Suprapubic skin (tissue), 4 donors: ENCODE measurements at regions not wholly inside any gene's neighbourhood (a gene's known extent, or its start where the extent isn't known, plus 50 kb on each side); places are given as distances from the start of the nearest gene placed in this dataset.

Source experiments
- EP300 ChIP-seq: sonication (generic); formaldehyde crosslinking; IDR thresholded peaks from one replicate; pipeline ENCODE4 v1.6.1; 2017; ENCODE audit warnings: antibody characterized with exemption
- POLR2A ChIP-seq, 2 donors: fragments of 450-650 bp; IDR thresholded peaks; one replicate each; pipeline ENCODE4 v1.6.1; 2017; ENCODE audit warnings: antibody characterized with exemption in 2 of 2, mild to moderate bottlenecking in 2 of 2, moderate library complexity in 2 of 2
- POLR2AphosphoS5 ChIP-seq, 3 donors: sonication (generic); formaldehyde crosslinking; IDR thresholded peaks; one replicate each; pipeline ENCODE4 v1.6.1; 2017; ENCODE audit warnings: antibody characterized with exemption in 3 of 3
- TF ChIP-seq, protein P1 (sequence below), 2 donors: fragments of 200-600 bp in 1 of 2; fragments of 450-650 bp in 1 of 2; sonication (generic) in 1 of 2; IDR thresholded peaks; one replicate each; pipeline ENCODE4 v1.5.1; 2016 to 2019; ENCODE audit warnings: antibody characterized with exemption in 2 of 2, mild to moderate bottlenecking in 1 of 2, moderate library complexity in 1 of 2

DNA sequence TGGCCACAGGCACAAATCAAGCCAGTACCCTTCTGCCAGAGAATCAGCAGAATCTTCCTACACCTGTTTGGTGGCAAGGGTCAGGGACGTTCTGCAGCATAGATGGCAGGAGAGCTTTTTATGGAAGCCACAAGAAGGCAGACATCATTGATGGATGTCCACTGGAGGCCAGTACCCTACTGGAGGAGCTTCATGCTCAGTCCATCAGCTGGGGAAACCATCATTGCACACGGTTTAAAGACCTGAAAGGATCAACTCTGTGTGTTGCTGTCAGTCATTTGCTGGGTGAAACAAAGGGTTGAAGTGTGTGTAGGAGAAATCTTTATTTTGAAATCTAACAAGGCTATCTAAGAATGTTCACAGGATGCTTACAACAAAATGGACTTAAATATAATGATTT, 158.9 kb upstream of the SASH1 start:
- TF ChIP-seq, protein P1, sequence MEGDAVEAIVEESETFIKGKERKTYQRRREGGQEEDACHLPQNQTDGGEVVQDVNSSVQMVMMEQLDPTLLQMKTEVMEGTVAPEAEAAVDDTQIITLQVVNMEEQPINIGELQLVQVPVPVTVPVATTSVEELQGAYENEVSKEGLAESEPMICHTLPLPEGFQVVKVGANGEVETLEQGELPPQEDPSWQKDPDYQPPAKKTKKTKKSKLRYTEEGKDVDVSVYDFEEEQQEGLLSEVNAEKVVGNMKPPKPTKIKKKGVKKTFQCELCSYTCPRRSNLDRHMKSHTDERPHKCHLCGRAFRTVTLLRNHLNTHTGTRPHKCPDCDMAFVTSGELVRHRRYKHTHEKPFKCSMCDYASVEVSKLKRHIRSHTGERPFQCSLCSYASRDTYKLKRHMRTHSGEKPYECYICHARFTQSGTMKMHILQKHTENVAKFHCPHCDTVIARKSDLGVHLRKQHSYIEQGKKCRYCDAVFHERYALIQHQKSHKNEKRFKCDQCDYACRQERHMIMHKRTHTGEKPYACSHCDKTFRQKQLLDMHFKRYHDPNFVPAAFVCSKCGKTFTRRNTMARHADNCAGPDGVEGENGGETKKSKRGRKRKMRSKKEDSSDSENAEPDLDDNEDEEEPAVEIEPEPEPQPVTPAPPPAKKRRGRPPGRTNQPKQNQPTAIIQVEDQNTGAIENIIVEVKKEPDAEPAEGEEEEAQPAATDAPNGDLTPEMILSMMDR (IDR thresholded peaks at IDR 0.05): no peak
- no peak for TF ChIP-seq EP300
- no peak for TF ChIP-seq POLR2A (IDR thresholded peaks at IDR 0.05)
- no peak for TF ChIP-seq POLR2AphosphoS5 (IDR thresholded peaks at IDR 0.05)
